ENCODE measurements at regions not wholly inside any gene's neighbourhood (a gene's known extent, or its start where the extent isn't known, plus 50 kb on each side); places are given as distances from the start of the nearest gene placed in this dataset.

GRCh38 chr6:148226284-148226683 lies 116.4 kb upstream of the SASH1 start:
- CTCF ChIA-PET (ENCODE audit: partially characterized antibody), result interaction anchor here (0.6 to 1.7 kb wide), 11 partner anchors 11 to 167 kb away, joined by 3 to 6 read pairs (median 3); no protein-coding TSS in a partner anchor
- no peak overlapping the region for H2BK15ac ChIP-seq (ENCODE audit: low read length)
- no peak overlapping the region for H3K4ac ChIP-seq (replicated peaks; ENCODE audit: insufficient read length, low read depth, low read length)
- H3K14ac ChIP-seq (ENCODE audit: insufficient read length), result no peak overlapping the region
- no peak overlapping the region for H2BK5ac ChIP-seq (ENCODE audit: low read depth, low read length)
- FAIRE-seq (no peak), DNase-seq (ENCODE audit: low read depth in 1 of 2, low spot score in 2 of 2) (no peak)
- no peak overlapping the region for H2AK5ac ChIP-seq (ENCODE audit: low read depth, low read length)
- H3K4me1 ChIP-seq (replicated peaks in 1 of 4; ENCODE audit: control insufficient read depth in 3 of 4, insufficient read depth in 4 of 4, low read length in 3 of 4), result peaks cover 0 to 6% (median 2%) of the 10 kb centered on the region in 4 experiments; a peak in 3 of 7 replicates
- H4K5ac ChIP-seq (ENCODE audit: insufficient read length, low read depth, low read length), result no peak overlapping the region
- H3K9ac ChIP-seq (replicated peaks in 1 of 4; ENCODE audit: extremely low read depth in 1 of 4, low read depth in 3 of 4, low read length in 3 of 4), result no peak overlapping the region
- H3K27ac ChIP-seq (ENCODE audit: low read depth, low read length), result no peak overlapping the region
- H3K79me2 ChIP-seq (ENCODE audit: control insufficient read depth in 1 of 2, insufficient read depth in 2 of 2, low read length in 2 of 2), result no peaks in the 10 kb centered on the region
- H2BK120ac ChIP-seq (replicated peaks; ENCODE audit: low read depth, low read length), result no peak overlapping the region
- H3K4me3 ChIP-seq (ENCODE audit: extremely low read depth in 1 of 4, insufficient read depth in 2 of 4, low read depth in 3 of 4, low read length in 4 of 4), result no peak overlapping the region
- no peak overlapping the region for H3K23ac ChIP-seq (ENCODE audit: insufficient read length)
- H3K18ac ChIP-seq (ENCODE audit: extremely low read depth, low read length), result no peak overlapping the region
- no peak for TF ChIP-seq POU5F1 (IDR thresholded peaks at IDR 0.05; ENCODE audit: low read depth, low read length)
- H3K56ac ChIP-seq (replicated peaks; ENCODE audit: insufficient read length, low read depth, low read length), result no peak overlapping the region
- no peak overlapping the region for H2BK12ac ChIP-seq (ENCODE audit: low read depth, low read length)
- POLR2A ChIA-PET (ENCODE audit: partially characterized antibody), result no interaction called here
- no peak overlapping the region for H4K8ac ChIP-seq (ENCODE audit: extremely low read depth, insufficient read depth, low read length)
- H4K20me1 ChIP-seq (replicated peaks in 1 of 2; ENCODE audit: control insufficient read depth in 1 of 2, insufficient read depth in 2 of 2, low read length in 2 of 2), result no peaks in the 10 kb centered on the region
- no peaks in the 10 kb centered on the region for H3K27me3 ChIP-seq (replicated peaks in 1 of 4; ENCODE audit: control insufficient read depth in 3 of 4, extremely low read depth in 1 of 4, insufficient read depth in 3 of 4, low read length in 3 of 4)
- WGBS, 2 experiments (ENCODE audit: extremely low coverage in 1 of 2, insufficient coverage in 1 of 2, insufficient read length in 1 of 2, insufficient replicate concordance in 2 of 2, low coverage in 1 of 2, low lambda C conversion rate in 2 of 2, missing lambda C conversion rate in 1 of 2), result 88% methylated on average over 6 of the region's 6 CpGs; no CpG with 5 or more reads in 1 of the 2 experiments
- no peak overlapping the region for H3K4me2 ChIP-seq (ENCODE audit: insufficient read depth in 1 of 2, low read depth in 2 of 2, low read length in 2 of 2)
- no peaks in the 10 kb centered on the region for H3K79me1 ChIP-seq (ENCODE audit: low read depth, low read length)
- peak overlapping the region; percentile 15; the same call in 1 of the 2 replicates for H2AFZ ChIP-seq (ENCODE audit: low read length)
- no peaks in the 10 kb centered on the region for H3K36me3 ChIP-seq (ENCODE audit: control insufficient read depth in 2 of 4, insufficient read depth in 4 of 4, low read length in 3 of 4)
- H3K9me3 ChIP-seq (ENCODE audit: insufficient read depth in 2 of 2, low read depth in 1 of 2, low read length in 1 of 2), result no peaks in the 10 kb centered on the region
- no peaks in the 10 kb centered on the region for H3K23me2 ChIP-seq (ENCODE audit: low read depth, low read length)
- no peak overlapping the region for H2BK20ac ChIP-seq (ENCODE audit: low read length)
- no peak overlapping the region for H4K91ac ChIP-seq (replicated peaks; ENCODE audit: insufficient read length, low read length)

All from H1 (cell line).